ENCODE measurements at regions not wholly inside any gene's neighbourhood (a gene's known extent, or its start where the extent isn't known, plus 50 kb on each side); places are given as distances from the start of the nearest gene placed in this dataset.

GRCh38 chr13:82305588-82305987 lies 1576.7 kb downstream of the SLITRK1 start:
- TF ChIP-seq CTCF (IDR thresholded peaks at IDR 0.05 in 2 of 3, conservative IDR thresholded peaks at IDR 0.05 in 1 of 3; ENCODE audit: control insufficient read depth in 2 of 3, extremely low read depth in 1 of 3, insufficient read depth in 1 of 3, low read depth in 3 of 3, low read length in 3 of 3) (no peak), SREBF2 (IDR thresholded peaks at IDR 0.05; ENCODE audit: low read length) (no peak), POLR2AphosphoS5 (IDR thresholded peaks at IDR 0.05; ENCODE audit: low read length) (no peak), TAF1 (IDR thresholded peaks at IDR 0.05; ENCODE audit: borderline replicate concordance, low read depth, low read length) (no peak), RCOR1 (conservative IDR thresholded peaks at IDR 0.05; ENCODE audit: low read depth, low read length) (no peak), CREM (IDR thresholded peaks at IDR 0.05; ENCODE audit: low read depth) (no peak), CREB1 (IDR thresholded peaks at IDR 0.05; ENCODE audit: low read depth) (no peak), STAT1 (conservative IDR thresholded peaks at IDR 0.05) (no peak), NRF1 (conservative IDR thresholded peaks at IDR 0.05; ENCODE audit: low read depth, low read length) (no peak), FOS (IDR thresholded peaks at IDR 0.05; ENCODE audit: borderline replicate concordance, extremely low read depth, insufficient read length) (no peak), RAD51 (IDR thresholded peaks at IDR 0.05) (no peak)
- TF ChIP-seq, protein P1, sequence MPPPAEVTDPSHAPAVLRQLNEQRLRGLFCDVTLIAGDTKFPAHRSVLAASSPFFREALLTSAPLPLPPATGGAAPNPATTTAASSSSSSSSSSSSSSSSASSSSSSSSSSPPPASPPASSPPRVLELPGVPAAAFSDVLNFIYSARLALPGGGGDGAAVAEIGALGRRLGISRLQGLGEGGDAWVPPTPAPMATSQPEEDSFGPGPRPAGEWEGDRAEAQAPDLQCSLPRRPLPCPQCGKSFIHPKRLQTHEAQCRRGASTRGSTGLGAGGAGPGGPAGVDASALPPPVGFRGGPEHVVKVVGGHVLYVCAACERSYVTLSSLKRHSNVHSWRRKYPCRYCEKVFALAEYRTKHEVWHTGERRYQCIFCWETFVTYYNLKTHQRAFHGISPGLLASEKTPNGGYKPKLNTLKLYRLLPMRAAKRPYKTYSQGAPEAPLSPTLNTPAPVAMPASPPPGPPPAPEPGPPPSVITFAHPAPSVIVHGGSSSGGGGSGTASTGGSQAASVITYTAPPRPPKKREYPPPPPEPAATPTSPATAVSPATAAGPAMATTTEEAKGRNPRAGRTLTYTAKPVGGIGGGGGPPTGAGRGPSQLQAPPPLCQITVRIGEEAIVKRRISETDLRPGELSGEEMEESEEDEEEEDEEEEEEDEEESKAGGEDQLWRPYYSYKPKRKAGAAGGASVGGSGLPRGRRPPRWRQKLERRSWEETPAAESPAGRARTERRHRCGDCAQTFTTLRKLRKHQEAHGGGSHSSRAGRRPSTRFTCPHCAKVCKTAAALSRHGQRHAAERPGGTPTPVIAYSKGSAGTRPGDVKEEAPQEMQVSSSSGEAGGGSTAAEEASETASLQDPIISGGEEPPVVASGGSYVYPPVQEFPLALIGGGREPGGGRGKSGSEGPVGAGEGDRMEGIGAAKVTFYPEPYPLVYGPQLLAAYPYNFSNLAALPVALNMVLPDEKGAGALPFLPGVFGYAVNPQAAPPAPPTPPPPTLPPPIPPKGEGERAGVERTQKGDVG (CRISPR knock-in tag; IDR thresholded peaks at IDR 0.05): no peak
- TF ChIP-seq, protein P2, sequence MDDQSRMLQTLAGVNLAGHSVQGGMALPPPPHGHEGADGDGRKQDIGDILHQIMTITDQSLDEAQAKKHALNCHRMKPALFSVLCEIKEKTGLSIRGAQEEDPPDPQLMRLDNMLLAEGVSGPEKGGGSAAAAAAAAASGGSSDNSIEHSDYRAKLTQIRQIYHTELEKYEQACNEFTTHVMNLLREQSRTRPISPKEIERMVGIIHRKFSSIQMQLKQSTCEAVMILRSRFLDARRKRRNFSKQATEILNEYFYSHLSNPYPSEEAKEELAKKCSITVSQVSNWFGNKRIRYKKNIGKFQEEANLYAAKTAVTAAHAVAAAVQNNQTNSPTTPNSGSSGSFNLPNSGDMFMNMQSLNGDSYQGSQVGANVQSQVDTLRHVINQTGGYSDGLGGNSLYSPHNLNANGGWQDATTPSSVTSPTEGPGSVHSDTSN (IDR thresholded peaks at IDR 0.05; ENCODE audit: insufficient replicate concordance, low read depth, low read length): no peak

Data from GM12878 (cell line).